ENCODE measurements at regions not wholly inside any gene's neighbourhood (a gene's known extent, or its start where the extent isn't known, plus 50 kb on each side); places are given as distances from the start of the nearest gene placed in this dataset.
"Not testable (repeated sequence)": the region's sequence is repeated elsewhere in the genome, so short reads cannot be mapped to it uniquely, and the experiment has no call there.

- no peaks in the 10 kb centered on the region for H3K9me3 ChIP-seq (ENCODE audit: control extremely low read depth in 1 of 3, control insufficient read depth in 2 of 3, insufficient read depth in 1 of 3, low read length in 2 of 3)
- POLR2A ChIA-PET: no interaction called here
- Mint-ChIP-seq H3K9me3 (ENCODE audit: insufficient read depth) (peaks cover 1% of the 10 kb centered on the region), H3K4me1 (no peaks in the 10 kb centered on the region), H3K27ac (no peak overlapping the region), H3K4me3 (no peak overlapping the region), H3K27me3 (no peaks in the 10 kb centered on the region)
- H3K79me2 ChIP-seq (ENCODE audit: control insufficient read depth, insufficient read depth, low read length): no peaks in the 10 kb centered on the region
- no peak overlapping the region for H3K9ac ChIP-seq (ENCODE audit: low read length)
- H3K27ac ChIP-seq (ENCODE audit: low read length in 2 of 2): no peak overlapping the region
- TF ChIP-seq EZH2 (IDR thresholded peaks at IDR 0.05; ENCODE audit: borderline replicate concordance, insufficient read depth, low read depth, low read length, poor library complexity, severe bottlenecking): no peak
- TF ChIP-seq, protein P1, sequence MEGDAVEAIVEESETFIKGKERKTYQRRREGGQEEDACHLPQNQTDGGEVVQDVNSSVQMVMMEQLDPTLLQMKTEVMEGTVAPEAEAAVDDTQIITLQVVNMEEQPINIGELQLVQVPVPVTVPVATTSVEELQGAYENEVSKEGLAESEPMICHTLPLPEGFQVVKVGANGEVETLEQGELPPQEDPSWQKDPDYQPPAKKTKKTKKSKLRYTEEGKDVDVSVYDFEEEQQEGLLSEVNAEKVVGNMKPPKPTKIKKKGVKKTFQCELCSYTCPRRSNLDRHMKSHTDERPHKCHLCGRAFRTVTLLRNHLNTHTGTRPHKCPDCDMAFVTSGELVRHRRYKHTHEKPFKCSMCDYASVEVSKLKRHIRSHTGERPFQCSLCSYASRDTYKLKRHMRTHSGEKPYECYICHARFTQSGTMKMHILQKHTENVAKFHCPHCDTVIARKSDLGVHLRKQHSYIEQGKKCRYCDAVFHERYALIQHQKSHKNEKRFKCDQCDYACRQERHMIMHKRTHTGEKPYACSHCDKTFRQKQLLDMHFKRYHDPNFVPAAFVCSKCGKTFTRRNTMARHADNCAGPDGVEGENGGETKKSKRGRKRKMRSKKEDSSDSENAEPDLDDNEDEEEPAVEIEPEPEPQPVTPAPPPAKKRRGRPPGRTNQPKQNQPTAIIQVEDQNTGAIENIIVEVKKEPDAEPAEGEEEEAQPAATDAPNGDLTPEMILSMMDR (IDR thresholded peaks at IDR 0.05): no peak
- CTCF ChIA-PET: no interaction called here
- no peaks in the 10 kb centered on the region for H3K4me1 ChIP-seq (ENCODE audit: control insufficient read depth in 2 of 2, insufficient read depth in 2 of 2, low read length in 2 of 2)
- no CpG with 5 or more reads among the region's 3 CpGs for WGBS (ENCODE audit: insufficient coverage)
- no peak overlapping the region for H3K4me2 ChIP-seq (replicated peaks; ENCODE audit: low read depth, low read length, poor library complexity, severe bottlenecking)
- DNase-seq (no peak), ATAC-seq (ENCODE audit: low read depth) (no peak)
- intact Hi-C loops (cut with micrococcal nuclease): no loop called here
- H3K36me3 ChIP-seq (replicated peaks in 1 of 2; ENCODE audit: control extremely low read depth in 1 of 2, control insufficient read depth in 1 of 2, extremely low read depth in 1 of 2, insufficient read depth in 2 of 2, low read length in 1 of 2): no peaks in the 10 kb centered on the region
- H4K20me1 ChIP-seq (ENCODE audit: control insufficient read depth, insufficient read depth, low read length, poor library complexity, severe bottlenecking): no peaks in the 10 kb centered on the region
- H3K27me3 ChIP-seq (replicated peaks in 1 of 4; ENCODE audit: control extremely low read depth in 1 of 4, control insufficient read depth in 3 of 4, insufficient read depth in 4 of 4, low read length in 3 of 4): no peaks in the 10 kb centered on the region
- H2AFZ ChIP-seq (ENCODE audit: insufficient read depth, low read depth, low read length, poor library complexity, severe bottlenecking): no peak overlapping the region
- no peak overlapping the region for H3K4me3 ChIP-seq (ENCODE audit: control extremely low read depth in 1 of 5, extremely low read depth in 1 of 5, insufficient read depth in 1 of 5, low read depth in 2 of 5, low read length in 4 of 5)
Observed at GRCh38 chr2:16907645-16908282, 242.1 kb upstream of the CYRIA start.

DNA sequence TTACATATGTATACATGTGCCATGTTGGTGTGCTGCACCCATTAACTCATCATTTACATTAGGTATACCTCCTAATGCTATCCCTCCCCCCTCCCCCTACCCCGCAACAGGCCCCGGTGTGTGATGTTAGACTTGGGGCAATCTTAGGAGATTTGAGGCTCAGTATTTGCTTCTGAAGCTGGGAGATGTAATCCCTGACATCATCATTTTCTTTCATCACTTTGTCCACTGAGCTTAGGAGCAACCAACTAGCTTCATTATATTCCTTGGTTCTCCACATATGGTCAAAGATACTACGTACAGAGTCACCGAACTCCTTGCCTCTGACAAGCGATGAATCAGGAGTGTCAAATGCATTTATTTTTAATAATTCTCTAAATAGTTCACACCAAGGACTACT, 239.7 kb upstream of the CYRIA start:
- H2AFZ ChIP-seq (ENCODE audit: insufficient read depth, low read depth, low read length, poor library complexity, severe bottlenecking); ATAC-seq (ENCODE audit: low read depth); H3K4me3 Mint-ChIP-seq; H3K4me2 ChIP-seq (replicated peaks; ENCODE audit: low read depth, low read length, poor library complexity, severe bottlenecking); DNase-seq; H3K36me3 ChIP-seq (replicated peaks in 1 of 2; ENCODE audit: control extremely low read depth in 1 of 2, control insufficient read depth in 1 of 2, extremely low read depth in 1 of 2, insufficient read depth in 2 of 2, low read length in 1 of 2); H3K27ac Mint-ChIP-seq; H3K9me3 ChIP-seq (ENCODE audit: control extremely low read depth in 1 of 3, control insufficient read depth in 2 of 3, insufficient read depth in 1 of 3, low read length in 2 of 3); H3K4me1 Mint-ChIP-seq; POLR2A ChIA-PET; H4K20me1 ChIP-seq (ENCODE audit: control insufficient read depth, insufficient read depth, low read length, poor library complexity, severe bottlenecking); H3K79me2 ChIP-seq (ENCODE audit: control insufficient read depth, insufficient read depth, low read length); H3K9ac ChIP-seq (ENCODE audit: low read length); H3K4me1 ChIP-seq (ENCODE audit: control insufficient read depth in 2 of 2, insufficient read depth in 2 of 2, low read length in 2 of 2); H3K9me3 Mint-ChIP-seq (ENCODE audit: insufficient read depth); CTCF ChIA-PET; H3K4me3 ChIP-seq (ENCODE audit: control extremely low read depth in 1 of 5, extremely low read depth in 1 of 5, insufficient read depth in 1 of 5, low read depth in 2 of 5, low read length in 4 of 5); intact Hi-C loops (cut with micrococcal nuclease); H3K27me3 Mint-ChIP-seq; H3K27me3 ChIP-seq (replicated peaks in 1 of 4; ENCODE audit: control extremely low read depth in 1 of 4, control insufficient read depth in 3 of 4, insufficient read depth in 4 of 4, low read length in 3 of 4); H3K27ac ChIP-seq (ENCODE audit: low read length in 2 of 2): not testable (repeated sequence)
- WGBS (ENCODE audit: insufficient coverage): 93% methylated on average over 3 of the region's 5 CpGs
